HCT116 (cell line): ENCODE measurements at regions not wholly inside any gene's neighbourhood (a gene's known extent, or its start where the extent isn't known, plus 50 kb on each side); places are given as distances from the start of the nearest gene placed in this dataset.

Experiments used
- ATAC-seq: fragments of 200-7000 bp; cut with Tn5 transposase; 2 replicates; pipeline ENCODE4 v1.9.1; 2020; ENCODE audit warnings: mild to moderate bottlenecking, moderate library complexity
- BruUV-seq: library from RNA; stranded (reverse); fragments of 400-500 nt; replicated peaks from 2 replicates; lab custom pipeline; 2021; lab: Mats Ljungman, UMichigan
- CTCF ChIA-PET: fragments of 300-600 bp; sonication (Branson Sonifier 250); formaldehyde crosslinking; loops from one replicate; lab custom pipeline; 2021; ENCODE audit warnings: antibody characterized with exemption; lab: Charles Lee
- POLR2A ChIA-PET: fragments of 300-600, 350-600 bp; sonication (Branson Sonifier 250); formaldehyde crosslinking; loops from one replicate; lab custom pipeline; 2021; ENCODE audit warnings: antibody characterized with exemption; lab: Charles Lee
- RAD21 ChIA-PET, 2 experiments: fragments of 300-600 bp; sonication (Branson Sonifier 250); formaldehyde crosslinking; loops; one replicate each; lab custom pipeline; 2023; ENCODE audit warnings: low total read pairs in 2 of 2; ENCODE audit not compliant: uncharacterized antibody in 2 of 2, unreplicated experiment in 2 of 2, low non-redundant PET in 1 of 2; lab: Charles Lee
- DNase-seq: peaks from one replicate; pipeline ENCODE4 v3.0.0-alpha.2; 2010; ENCODE audit warnings: low read depth, low spot score
- H2AFZ ChIP-seq: fragments of 200-600 bp; shearing (Covaris generic), sonication (generic); 2 replicates; pipeline ENCODE4 v1.6.1; 2017; ENCODE audit warnings: low read depth, mixed run types, mixed read lengths, antibody characterized with exemption, low read length; ENCODE audit not compliant: poor library complexity, severe bottlenecking
- H3K27ac ChIP-seq: 2 replicates; pipeline ENCODE4 v1.5.1; 2012; ENCODE audit warnings: low read depth, low read length
- H3K27me3 ChIP-seq: fragments of 200-600 bp; sonication (generic); 2 replicates; pipeline ENCODE4 v1.6.1; 2016; ENCODE audit warnings: mixed run types, low read length, mixed read lengths; ENCODE audit not compliant: insufficient read depth
- H3K36me3 ChIP-seq, 2 experiments: fragments of 200-500 bp in 1 of 2; fragments of 200-600 bp in 1 of 2; sonication (Bioruptor generic) in 1 of 2; sonication (generic) in 1 of 2; 2 replicates each; pipeline versions ENCODE4 v1.5.1 to v1.6.1; 2014 to 2016; ENCODE audit warnings: low read length in 2 of 2, inconsistent platforms in 1 of 2, mixed read lengths in 1 of 2, mixed run types in 1 of 2; ENCODE audit not compliant: insufficient read depth in 2 of 2, control insufficient read depth in 1 of 2
- H3K4me1 ChIP-seq, 2 experiments: fragments of 200-600 bp in 1 of 2; sonication (generic) in 1 of 2; 2 replicates each; pipeline versions ENCODE4 v1.5.1 to v1.6.1; 2012 to 2017; ENCODE audit warnings: low read length in 2 of 2, inconsistent platforms in 1 of 2, mild to moderate bottlenecking in 1 of 2, mixed read lengths in 1 of 2, mixed run types in 1 of 2, moderate library complexity in 1 of 2; ENCODE audit not compliant: insufficient read depth in 2 of 2, control insufficient read depth in 1 of 2
- H3K4me2 ChIP-seq: fragments of 200-600 bp; sonication (generic); 2 replicates; pipeline ENCODE4 v1.6.1; 2017; ENCODE audit warnings: mixed run types, low read length, mixed read lengths
- H3K4me3 ChIP-seq, 2 experiments: fragments of 200-600 bp in 1 of 2; sonication (generic) in 1 of 2; replicated peaks in 1 of 2; 2 replicates each; pipeline ENCODE4 v1.5.1; 2011 to 2016; ENCODE audit warnings: low read length in 2 of 2, control low read depth in 1 of 2, low read depth in 1 of 2, mild to moderate bottlenecking in 1 of 2, mixed read lengths in 1 of 2, mixed run types in 1 of 2
- H3K79me2 ChIP-seq: fragments of 200-600 bp; sonication (generic); 2 replicates; pipeline ENCODE4 v1.6.1; 2017; ENCODE audit warnings: mild to moderate bottlenecking, mixed run types, low read length, moderate library complexity, mixed read lengths; ENCODE audit not compliant: insufficient read depth
- H3K9ac ChIP-seq: fragments of 200-600 bp; sonication (generic); 2 replicates; pipeline ENCODE4 v1.6.1; 2016; ENCODE audit warnings: low read length, mixed read lengths
- H3K9me2 ChIP-seq: fragments of 200-600 bp; sonication (generic), shearing (Covaris generic); 2 replicates; pipeline ENCODE4 v1.6.1; 2017; ENCODE audit warnings: mixed run types, mild to moderate bottlenecking, moderate library complexity; ENCODE audit not compliant: insufficient read depth
- H3K9me3 ChIP-seq, 2 experiments: fragments of 200-500 bp in 1 of 2; fragments of 200-600 bp in 1 of 2; sonication (Bioruptor generic) in 1 of 2; sonication (generic) in 1 of 2; 2 replicates each; pipeline ENCODE4 v1.6.1; 2014 to 2017; ENCODE audit warnings: low read length in 2 of 2, mixed read lengths in 2 of 2, inconsistent platforms in 1 of 2, low read depth in 1 of 2, mild to moderate bottlenecking in 1 of 2, mixed run types in 1 of 2, moderate library complexity in 1 of 2; ENCODE audit not compliant: control insufficient read depth in 1 of 2, insufficient read depth in 1 of 2
- H4K20me1 ChIP-seq: fragments of 200-600 bp; sonication (generic), shearing (Covaris generic); 2 replicates; pipeline ENCODE4 v1.6.1; 2017; ENCODE audit warnings: mixed run types, mild to moderate bottlenecking, moderate library complexity; ENCODE audit not compliant: insufficient read depth
- CEBPB ChIP-seq: IDR thresholded peaks from 2 replicates; pipeline ENCODE4 v1.6.1; 2012; ENCODE audit warnings: low read depth
- CTCF ChIP-seq, 3 experiments: fragments of 200-600 bp in 1 of 3; sonication (generic) in 1 of 3; IDR thresholded peaks in 2 of 3; conservative IDR thresholded peaks in 1 of 3; 2 replicates each; pipeline ENCODE4 v1.5.1; 2012 to 2017; ENCODE audit warnings: low read depth in 2 of 3, low read length in 2 of 3, antibody characterized with exemption in 1 of 3, borderline replicate concordance in 1 of 3, control low read depth in 1 of 3, mild to moderate bottlenecking in 1 of 3, mixed read lengths in 1 of 3, mixed run types in 1 of 3, moderate library complexity in 1 of 3; ENCODE audit not compliant: insufficient read depth in 1 of 3
- EGR1 ChIP-seq: IDR thresholded peaks from 2 replicates; pipeline ENCODE4 v1.6.1; 2012; ENCODE audit warnings: low read depth
- ELF1 ChIP-seq: IDR thresholded peaks from 2 replicates; pipeline ENCODE4 v1.6.1; 2012; ENCODE audit warnings: low read depth, borderline replicate concordance
- EZH2 ChIP-seq: fragments of 200-600 bp; sonication (generic); IDR thresholded peaks from 2 replicates; pipeline ENCODE4 v1.6.1; 2017; ENCODE audit warnings: antibody characterized with exemption, mixed run types
- EZH2phosphoT487 ChIP-seq: fragments of 200-600 bp; IDR thresholded peaks from 2 replicates; pipeline ENCODE4 v1.6.1; 2018; ENCODE audit warnings: antibody characterized with exemption, borderline replicate concordance
- FOSL1 ChIP-seq: IDR thresholded peaks from 2 replicates; pipeline ENCODE4 v1.6.1; 2012; ENCODE audit warnings: low read depth
- JUND ChIP-seq: IDR thresholded peaks from 2 replicates; pipeline ENCODE4 v1.6.1; 2012
- MAX ChIP-seq: IDR thresholded peaks from 2 replicates; pipeline ENCODE4 v1.6.1; 2012
- SP1 ChIP-seq: IDR thresholded peaks from 2 replicates; pipeline ENCODE4 v1.6.1; 2012; ENCODE audit warnings: low read depth
- TCF7L2 ChIP-seq: IDR thresholded peaks from 2 replicates; pipeline ENCODE4 v1.7.0; 2011; ENCODE audit warnings: borderline replicate concordance, inconsistent platforms; ENCODE audit not compliant: insufficient read depth, insufficient read length; ENCODE audit errors: extremely low read depth
- ZBTB33 ChIP-seq: IDR thresholded peaks from 2 replicates; pipeline ENCODE4 v1.6.1; 2011; ENCODE audit warnings: mild to moderate bottlenecking, low read length, moderate library complexity; ENCODE audit not compliant: insufficient replicate concordance; ENCODE audit errors: extremely low read depth
- ZNF274 ChIP-seq: fragments of 200-500 bp; sonication (Bioruptor generic); IDR thresholded peaks from 2 replicates; pipeline ENCODE4 v1.6.1; 2014; ENCODE audit warnings: mild to moderate bottlenecking, low read depth, low read length, inconsistent platforms
- intact Hi-C: fragments of 100-400 bp; cut with micrococcal nuclease; formaldehyde crosslinking; loops from 2 replicates; pipeline ENCODE4 v1.10.0; 2022
- TF ChIP-seq, protein P1 (sequence below): IDR thresholded peaks from 2 replicates; pipeline ENCODE4 v1.6.1; 2012
- TF ChIP-seq, protein P2 (sequence below): IDR thresholded peaks from 2 replicates; pipeline ENCODE4 v1.6.1; 2012; ENCODE audit warnings: low read depth

GRCh38 chr2:64246962-64247361, 102.7 kb upstream of the PELI1 start:
- Histone ChIP-seq H3K9me3 (no peaks in the 10 kb centered on the region), H3K4me1 (no peaks in the 10 kb centered on the region), H4K20me1 (no peaks in the 10 kb centered on the region), H3K9ac (no peak overlapping the region), H3K4me3 (no peak overlapping the region), H3K27me3 (peaks cover 18% of the 10 kb centered on the region; the same call in 1 of the 2 replicates), H3K27ac (no peak overlapping the region), H3K9me2 (no peaks in the 10 kb centered on the region), H2AFZ (no peak overlapping the region), H3K36me3 (no peaks in the 10 kb centered on the region), H3K4me2 (no peak overlapping the region), H3K79me2 (no peaks in the 10 kb centered on the region)
- DNase-seq = no peak
- BruUV-seq = no TSS peak
- ChIA-PET RAD21 (no interaction called here), CTCF (no interaction called here), POLR2A (no interaction called here)
- no peak for ATAC-seq
- TF ChIP-seq TCF7L2 (no peak), JUND (no peak), CEBPB (no peak), ZNF274 (no peak), EZH2phosphoT487 (no peak), MAX (no peak), FOSL1 (no peak), EGR1 (no peak), CTCF (IDR thresholded peaks at IDR 0.05 in 2 of 3, conservative IDR thresholded peaks at IDR 0.05 in 1 of 3; ENCODE audit: borderline replicate concordance in 1 of 3, insufficient read depth in 1 of 3, low read depth in 2 of 3, low read length in 2 of 3) (no peak), EZH2 (no peak), ZBTB33 (no peak), ELF1 (no peak), SP1 (no peak)
- TF ChIP-seq, protein P1, sequence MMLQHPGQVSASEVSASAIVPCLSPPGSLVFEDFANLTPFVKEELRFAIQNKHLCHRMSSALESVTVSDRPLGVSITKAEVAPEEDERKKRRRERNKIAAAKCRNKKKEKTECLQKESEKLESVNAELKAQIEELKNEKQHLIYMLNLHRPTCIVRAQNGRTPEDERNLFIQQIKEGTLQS = no peak
- TF ChIP-seq, protein P2, sequence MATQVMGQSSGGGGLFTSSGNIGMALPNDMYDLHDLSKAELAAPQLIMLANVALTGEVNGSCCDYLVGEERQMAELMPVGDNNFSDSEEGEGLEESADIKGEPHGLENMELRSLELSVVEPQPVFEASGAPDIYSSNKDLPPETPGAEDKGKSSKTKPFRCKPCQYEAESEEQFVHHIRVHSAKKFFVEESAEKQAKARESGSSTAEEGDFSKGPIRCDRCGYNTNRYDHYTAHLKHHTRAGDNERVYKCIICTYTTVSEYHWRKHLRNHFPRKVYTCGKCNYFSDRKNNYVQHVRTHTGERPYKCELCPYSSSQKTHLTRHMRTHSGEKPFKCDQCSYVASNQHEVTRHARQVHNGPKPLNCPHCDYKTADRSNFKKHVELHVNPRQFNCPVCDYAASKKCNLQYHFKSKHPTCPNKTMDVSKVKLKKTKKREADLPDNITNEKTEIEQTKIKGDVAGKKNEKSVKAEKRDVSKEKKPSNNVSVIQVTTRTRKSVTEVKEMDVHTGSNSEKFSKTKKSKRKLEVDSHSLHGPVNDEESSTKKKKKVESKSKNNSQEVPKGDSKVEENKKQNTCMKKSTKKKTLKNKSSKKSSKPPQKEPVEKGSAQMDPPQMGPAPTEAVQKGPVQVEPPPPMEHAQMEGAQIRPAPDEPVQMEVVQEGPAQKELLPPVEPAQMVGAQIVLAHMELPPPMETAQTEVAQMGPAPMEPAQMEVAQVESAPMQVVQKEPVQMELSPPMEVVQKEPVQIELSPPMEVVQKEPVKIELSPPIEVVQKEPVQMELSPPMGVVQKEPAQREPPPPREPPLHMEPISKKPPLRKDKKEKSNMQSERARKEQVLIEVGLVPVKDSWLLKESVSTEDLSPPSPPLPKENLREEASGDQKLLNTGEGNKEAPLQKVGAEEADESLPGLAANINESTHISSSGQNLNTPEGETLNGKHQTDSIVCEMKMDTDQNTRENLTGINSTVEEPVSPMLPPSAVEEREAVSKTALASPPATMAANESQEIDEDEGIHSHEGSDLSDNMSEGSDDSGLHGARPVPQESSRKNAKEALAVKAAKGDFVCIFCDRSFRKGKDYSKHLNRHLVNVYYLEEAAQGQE = no peak
- intact Hi-C loops = no loop called here
